Lower lobe of right lung (tissue), 2 donors: ENCODE measurements at regions not wholly inside any gene's neighbourhood (a gene's known extent, or its start where the extent isn't known, plus 50 kb on each side); places are given as distances from the start of the nearest gene placed in this dataset.
"Not testable (repeated sequence)": the region's sequence is repeated elsewhere in the genome, so short reads cannot be mapped to it uniquely, and the experiment has no call there.

Source experiments
- ATAC-seq, 2 donors: fragments of 200-7000 bp; cut with Tn5 transposase; one replicate each; pipeline ENCODE4 v1.9.1; 2020 to 2022; ENCODE audit warnings: mild to moderate bottlenecking in 2 of 2, moderate library complexity in 2 of 2
- DNase-seq: peaks from one replicate; pipeline ENCODE4 v3.0.0-alpha.2; 2020
- H3K27ac ChIP-seq: fragments of 200-600 bp; one replicate; pipeline ENCODE4 v1.8.0; 2022
- H3K27me3 ChIP-seq: fragments of 200-600 bp; one replicate; pipeline ENCODE4 v1.8.0; 2022; ENCODE audit warnings: low read depth
- H3K36me3 ChIP-seq: fragments of 200-600 bp; one replicate; pipeline ENCODE4 v1.8.0; 2022; ENCODE audit warnings: mild to moderate bottlenecking
- H3K4me1 ChIP-seq: fragments of 200-600 bp; one replicate; pipeline ENCODE4 v1.8.0; 2022
- H3K4me3 ChIP-seq: fragments of 200-600 bp; one replicate; pipeline ENCODE4 v1.8.0; 2022; ENCODE audit warnings: mild to moderate bottlenecking
- H3K9me3 ChIP-seq: fragments of 200-600 bp; one replicate; pipeline ENCODE4 v1.8.0; 2022
- CTCF ChIP-seq: fragments of 200-600 bp; IDR thresholded peaks from one replicate; pipeline ENCODE4 v1.8.0; 2022; ENCODE audit warnings: antibody characterized with exemption, mild to moderate bottlenecking
- intact Hi-C: fragments of 100-400 bp; cut with DNase I; formaldehyde crosslinking; loops from one replicate; pipeline ENCODE4 v1.11.0; 2022
- donor health status: DM: no; HTN: yes; CAD: no; lungs with severe emphysema.

- Histone ChIP-seq H3K9me3 (no peaks in the 10 kb centered on the region), H3K36me3 (no peaks in the 10 kb centered on the region), H3K4me1 (no peaks in the 10 kb centered on the region), H3K27me3 (no peaks in the 10 kb centered on the region), H3K27ac (no peak overlapping the region), H3K4me3 (no peak overlapping the region)
- no peak for TF ChIP-seq CTCF
- ATAC-seq (no peak), DNase-seq (no peak)
- intact Hi-C loops = no loop called here
Measured at GRCh38 chr12:129994634-129995033, 90.8 kb upstream of the TMEM132D start.

GRCh38 chr12:129997239-129997638, 93.4 kb upstream of the TMEM132D start:
- Histone ChIP-seq H3K4me3 (no peak overlapping the region), H3K27ac (no peak overlapping the region), H3K9me3 (no peaks in the 10 kb centered on the region), H3K27me3 (no peaks in the 10 kb centered on the region), H3K36me3 (no peaks in the 10 kb centered on the region), H3K4me1 (no peaks in the 10 kb centered on the region)
- TF ChIP-seq CTCF = no peak
- DNase-seq = no peak
- ATAC-seq = no peak
- intact Hi-C loops = no loop called here

GRCh38 chr12:130004310-130004877, 100.6 kb upstream of the TMEM132D start:
- H3K36me3 ChIP-seq, H3K4me1 ChIP-seq, H3K27ac ChIP-seq, DNase-seq, H3K9me3 ChIP-seq, H3K4me3 ChIP-seq, H3K27me3 ChIP-seq, intact Hi-C loops, ATAC-seq: not testable (repeated sequence)

GRCh38 chr12:130007771-130008170, 103.9 kb upstream of the TMEM132D start:
- ATAC-seq = no peak
- no peaks in the 10 kb centered on the region for H3K36me3 ChIP-seq
- no peak for TF ChIP-seq CTCF
- H3K9me3 ChIP-seq = no peaks in the 10 kb centered on the region
- intact Hi-C loops = no loop called here
- no peaks in the 10 kb centered on the region for H3K4me1 ChIP-seq
- no peak overlapping the region for H3K4me3 ChIP-seq
- peaks cover 2% of the 10 kb centered on the region for H3K27me3 ChIP-seq
- DNase-seq = no peak
- H3K27ac ChIP-seq = no peak overlapping the region

GRCh38 chr12:130008241-130008640, 104.4 kb upstream of the TMEM132D start:
- Histone ChIP-seq H3K27ac (no peak overlapping the region), H3K4me3 (no peak overlapping the region), H3K27me3 (peaks cover 5% of the 10 kb centered on the region), H3K36me3 (no peaks in the 10 kb centered on the region), H3K4me1 (no peaks in the 10 kb centered on the region), H3K9me3 (no peaks in the 10 kb centered on the region)
- ATAC-seq (no peak), DNase-seq (no peak)
- intact Hi-C loops = no loop called here
- no peak for TF ChIP-seq CTCF

- no peak for DNase-seq
- intact Hi-C loops = no loop called here
- peaks cover 22% of the 10 kb centered on the region for H3K27me3 ChIP-seq
Measured at GRCh38 chr12:130009961-130010360, 106.1 kb upstream of the TMEM132D start.

More at GRCh38 chr12:130009961-130010360, 106.1 kb upstream of the TMEM132D start:
- Histone ChIP-seq H3K9me3 (no peaks in the 10 kb centered on the region), H3K36me3 (no peaks in the 10 kb centered on the region), H3K4me3 (no peak overlapping the region), H3K27ac (no peak overlapping the region), H3K4me1 (no peaks in the 10 kb centered on the region)
- ATAC-seq = no peak
- TF ChIP-seq CTCF = no peak
